CD4-positive, alpha-beta T cell treated with Interleukin-6 for 4 hours (primary cell): ENCODE measurements at regions not wholly inside any gene's neighbourhood (a gene's known extent, or its start where the extent isn't known, plus 50 kb on each side); places are given as distances from the start of the nearest gene placed in this dataset.
"Not testable (repeated sequence)": the region's sequence is repeated elsewhere in the genome, so short reads cannot be mapped to it uniquely, and the experiment has no call there.

Experiments used
- DNase-seq: peaks from one replicate; pipeline ENCODE4 v3.0.0-alpha.2; 2020; ENCODE audit warnings: mixed read lengths

- no peak for DNase-seq
These were observed 102.1 kb upstream of the NECTIN3 start for GRCh38 chr3:110969229-110970211.

DNA sequence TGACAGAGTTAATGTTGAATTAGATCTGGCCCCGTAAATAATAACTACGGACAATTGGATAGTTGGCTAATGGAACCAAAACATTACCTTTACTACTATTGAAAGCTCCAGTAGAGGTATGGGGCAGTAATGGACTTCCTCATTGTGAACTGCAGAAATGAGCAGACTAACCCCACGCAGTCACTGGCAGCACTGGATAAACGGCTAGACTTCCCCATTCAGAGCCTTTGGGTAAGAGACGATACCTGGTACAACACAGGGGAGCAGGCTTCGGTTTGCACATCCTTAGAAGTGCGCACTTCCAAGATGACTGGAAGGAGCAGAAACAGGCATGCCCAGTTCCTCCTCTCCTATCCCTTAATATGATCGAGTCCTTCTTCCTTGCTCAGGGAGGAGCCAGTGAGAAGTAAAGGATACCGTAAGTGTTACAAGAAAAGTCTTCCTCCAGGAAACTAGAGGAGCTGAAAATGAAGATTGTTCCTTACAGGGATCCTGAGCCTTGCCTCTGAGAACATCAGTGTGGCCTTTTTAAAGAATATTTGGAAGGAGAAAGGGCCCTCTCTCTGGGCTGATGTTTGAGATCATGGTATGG, 100.5 kb upstream of the NECTIN3 start:
- no peak for DNase-seq

- no peak for DNase-seq
These were observed 98.2 kb upstream of the NECTIN3 start for GRCh38 chr3:110973263-110973895.

- no peak for DNase-seq
These were observed 96.7 kb upstream of the NECTIN3 start for GRCh38 chr3:110974902-110975301.

DNA sequence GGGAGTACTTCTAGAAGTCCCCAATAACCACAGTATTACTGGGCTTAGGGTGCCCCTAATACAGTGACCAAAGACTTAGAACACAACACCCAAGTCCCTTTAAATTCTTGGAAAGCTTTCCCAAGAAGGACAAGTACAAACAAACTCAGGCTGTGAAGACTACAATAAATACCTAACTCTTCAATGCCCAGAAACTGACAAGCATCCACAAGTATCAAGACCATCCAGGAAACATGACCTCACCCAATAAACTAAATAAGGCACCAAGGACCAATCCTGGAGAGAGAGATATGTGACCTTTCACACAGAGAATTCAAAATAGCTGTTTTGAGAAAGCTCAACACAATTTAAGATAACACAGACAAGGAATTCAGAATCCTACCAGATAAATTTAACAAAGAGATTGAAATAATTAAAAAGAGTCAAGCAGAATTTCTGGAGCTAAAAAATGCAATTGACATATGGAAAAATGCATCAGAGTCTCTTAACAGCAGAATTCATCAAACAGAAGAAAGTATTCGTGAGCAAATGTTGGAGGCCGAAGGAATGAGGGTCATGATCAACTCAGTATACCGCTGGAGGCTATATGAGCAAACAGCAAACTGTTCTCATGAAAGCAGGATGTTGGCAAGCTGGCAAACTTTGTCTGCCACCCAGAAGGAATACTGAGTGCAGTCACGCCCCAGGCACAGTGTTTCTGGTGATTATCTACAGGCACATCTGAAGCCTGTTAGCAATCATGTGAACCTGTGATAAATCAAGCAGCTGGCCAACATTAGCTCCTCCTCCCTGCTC, 87.0 kb upstream of the NECTIN3 start:
- DNase-seq, result no peak

GRCh38 chr3:110989446-110989845, 82.2 kb upstream of the NECTIN3 start:
- no peak for DNase-seq

DNA sequence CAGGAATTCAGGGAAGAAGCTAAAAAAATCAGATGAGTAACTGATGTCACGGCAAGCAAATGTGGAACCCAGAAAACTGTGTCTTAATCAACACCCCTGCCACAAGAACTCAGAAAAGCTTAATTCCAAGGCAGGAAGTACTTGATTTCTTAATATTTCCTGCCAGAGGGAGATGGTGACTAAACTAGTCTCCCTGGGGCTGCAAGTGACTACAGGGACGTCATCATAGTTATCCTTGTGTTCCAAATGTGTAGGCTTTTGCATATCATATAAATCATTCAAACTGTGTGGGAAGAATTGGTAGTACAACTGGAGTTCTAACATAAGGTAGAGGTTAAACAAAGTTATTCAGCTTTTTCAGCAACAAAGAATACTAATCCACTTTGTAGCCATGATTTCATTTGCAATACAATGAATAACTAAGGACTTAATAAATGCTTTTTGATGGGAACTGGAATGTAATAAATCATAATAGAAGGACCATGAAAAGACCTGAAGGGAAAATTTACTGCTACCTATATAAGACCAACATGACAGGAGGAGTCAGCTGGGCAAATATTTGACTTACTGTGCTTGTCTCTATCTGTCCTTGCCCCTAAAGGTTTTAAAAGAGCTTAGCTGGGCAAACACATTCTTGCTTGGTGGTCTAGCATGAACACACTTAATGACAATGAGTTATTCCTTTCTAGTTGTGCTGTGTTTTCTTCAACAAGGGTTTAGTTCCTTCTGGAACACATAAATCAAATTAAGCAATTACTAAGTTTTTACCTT, 76.0 kb upstream of the NECTIN3 start:
- DNase-seq, result no peak

DNA sequence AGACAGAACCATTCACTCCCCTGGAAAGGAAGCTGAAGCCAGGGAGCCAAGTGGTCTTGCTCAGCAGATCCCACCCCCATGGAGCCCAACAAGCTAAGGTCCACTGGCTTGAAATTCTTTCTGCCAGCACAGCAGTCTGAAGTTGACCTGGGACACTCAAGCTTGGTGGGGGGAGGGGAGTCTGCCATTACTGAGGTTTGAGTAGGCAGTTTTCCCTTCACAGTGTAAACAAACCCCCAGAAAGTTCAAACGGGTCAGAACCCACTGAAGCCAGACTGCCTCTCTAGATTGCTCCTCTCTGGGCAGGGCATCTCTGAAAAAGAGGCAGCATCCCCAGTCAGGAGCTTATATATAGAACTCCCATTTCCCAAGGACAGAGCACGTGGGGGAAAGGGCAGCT, 72.8 kb upstream of the NECTIN3 start:
- not testable (repeated sequence) for DNase-seq

GRCh38 chr3:111006485-111006884, 65.1 kb upstream of the NECTIN3 start:
- DNase-seq, result not testable (repeated sequence)

GRCh38 chr3:111012388-111013248, 59.0 kb upstream of the NECTIN3 start:
- no peak for DNase-seq
